IPS-NIHi11 (cell line): ENCODE measurements at regions not wholly inside any gene's neighbourhood (a gene's known extent, or its start where the extent isn't known, plus 50 kb on each side); places are given as distances from the start of the nearest gene placed in this dataset.

Experiments used
- DNase-seq: peaks from one replicate; pipeline ENCODE4 v3.0.0; 2012; ENCODE audit warnings: mixed read lengths, low spot score

GRCh38 chr17:79501910-79502309 lies 108.9 kb downstream of the RBFOX3 start:
- no peak for DNase-seq

- no peak for DNase-seq
These were observed 109.9 kb downstream of the RBFOX3 start for GRCh38 chr17:79500745-79501618.

GRCh38 chr17:79498854-79499253 lies 112.0 kb downstream of the RBFOX3 start:
- no peak for DNase-seq

GRCh38 chr17:79497777-79498348 lies 113.0 kb downstream of the RBFOX3 start:
- DNase-seq = no peak

- peak; percentile 31 for DNase-seq
These were observed 114.3 kb downstream of the RBFOX3 start for GRCh38 chr17:79496422-79497005.

- DNase-seq = no peak
These were observed 115.2 kb downstream of the RBFOX3 start for GRCh38 chr17:79495665-79496064.

- no peak for DNase-seq
These were observed 119.8 kb downstream of the RBFOX3 start for GRCh38 chr17:79491006-79491405.

- DNase-seq = no peak
These were observed 120.3 kb downstream of the RBFOX3 start for GRCh38 chr17:79490530-79490929.

GRCh38 chr17:79487149-79487548 lies 123.7 kb downstream of the RBFOX3 start:
- no peak for DNase-seq

GRCh38 chr17:79485991-79486390 lies 124.9 kb downstream of the RBFOX3 start:
- DNase-seq = no peak

- no peak for DNase-seq
These were observed 125.3 kb downstream of the RBFOX3 start for GRCh38 chr17:79485419-79485985.

- no peak for DNase-seq
These were observed 126.0 kb downstream of the RBFOX3 start for GRCh38 chr17:79484600-79485418.

GRCh38 chr17:79483842-79484241 lies 127.0 kb downstream of the RBFOX3 start:
- DNase-seq = no peak

GRCh38 chr17:79482727-79483521 lies 127.9 kb downstream of the RBFOX3 start:
- peak; percentile 74 for DNase-seq

- DNase-seq = no peak
These were observed 131.0 kb downstream of the RBFOX3 start for GRCh38 chr17:79479876-79480275.

GRCh38 chr17:79478841-79479240 lies 132.0 kb downstream of the RBFOX3 start:
- no peak for DNase-seq

- no peak for DNase-seq
These were observed 132.8 kb downstream of the RBFOX3 start for GRCh38 chr17:79478051-79478461.

- DNase-seq = no peak
These were observed 134.7 kb downstream of the RBFOX3 start for GRCh38 chr17:79476074-79476652.

GRCh38 chr17:79473876-79474440 lies 136.9 kb downstream of the RBFOX3 start:
- DNase-seq = no peak

GRCh38 chr17:79473111-79473875 lies 137.6 kb downstream of the RBFOX3 start:
- DNase-seq = no peak
